Colonic mucosa (tissue), 4 donors: ENCODE measurements at regions not wholly inside any gene's neighbourhood (a gene's known extent, or its start where the extent isn't known, plus 50 kb on each side); places are given as distances from the start of the nearest gene placed in this dataset.

ENCODE experiments used
- DNase-seq: peaks from one replicate; pipeline ENCODE4 v3.0.0-alpha.2; 2020
- H3K27ac ChIP-seq: fragments of 200-600 bp; one replicate; pipeline ENCODE4 v1.8.0; 2021
- H3K27me3 ChIP-seq: fragments of 200-600 bp; one replicate; pipeline ENCODE4 v1.8.0; 2021
- H3K36me3 ChIP-seq: fragments of 200-600 bp; one replicate; pipeline ENCODE4 v1.8.0; 2021
- H3K4me1 ChIP-seq: fragments of 200-600 bp; one replicate; pipeline ENCODE4 v1.8.0; 2021; ENCODE audit warnings: mild to moderate bottlenecking
- H3K4me3 ChIP-seq: fragments of 200-600 bp; one replicate; pipeline ENCODE4 v1.8.0; 2021
- H3K9ac ChIP-seq, 2 donors: one replicate each; pipeline ENCODE4 v1.7.0; 2013; ENCODE audit warnings: control low read depth in 2 of 2, low read depth in 2 of 2, low read length in 2 of 2
- H3K9me3 ChIP-seq: fragments of 200-600 bp; one replicate; pipeline ENCODE4 v1.8.0; 2021
- CTCF ChIP-seq: fragments of 200-600 bp; IDR thresholded peaks from one replicate; pipeline ENCODE4 v1.8.0; 2022; ENCODE audit warnings: antibody characterized with exemption, mild to moderate bottlenecking
- intact Hi-C: fragments of 100-400 bp; cut with DNase I; formaldehyde crosslinking; loops from one replicate; pipeline ENCODE4 v1.14.1; 2022
- donor health status: healthy.
- donor health status: DM: no; HTN: no; CAD: no.
- donor health status: DM: no; HTN: no; CAD: no.

- Histone ChIP-seq H3K27ac (no peak overlapping the region), H3K4me1 (no peaks in the 10 kb centered on the region), H3K9me3 (no peaks in the 10 kb centered on the region), H3K36me3 (no peaks in the 10 kb centered on the region), H3K4me3 (no peak overlapping the region), H3K9ac (no peak overlapping the region), H3K27me3 (no peaks in the 10 kb centered on the region)
- no peak for DNase-seq
- no peak for TF ChIP-seq CTCF
- intact Hi-C loops: no loop called here
These were observed 66.8 kb downstream of the ZNF503 start for GRCh38 chr10:75334720-75335119.

- Histone ChIP-seq H3K9ac (no peak overlapping the region), H3K27me3 (no peaks in the 10 kb centered on the region), H3K36me3 (no peaks in the 10 kb centered on the region), H3K4me1 (no peaks in the 10 kb centered on the region), H3K9me3 (no peaks in the 10 kb centered on the region), H3K27ac (no peak overlapping the region), H3K4me3 (no peak overlapping the region)
- intact Hi-C loops: no loop called here
- TF ChIP-seq CTCF: no peak
- DNase-seq: no peak
These were observed 69.5 kb downstream of the ZNF503 start for GRCh38 chr10:75332081-75332480.

- intact Hi-C loops: no loop called here
These were observed 70.5 kb downstream of the ZNF503 start for GRCh38 chr10:75331081-75331480.

GRCh38 chr10:75329190-75329745, 72.3 kb downstream of the ZNF503 start:
- no peak overlapping the region for H3K4me3 ChIP-seq
- no peak for DNase-seq
- TF ChIP-seq CTCF: no peak
- H3K9me3 ChIP-seq: no peaks in the 10 kb centered on the region
- H3K36me3 ChIP-seq: no peaks in the 10 kb centered on the region
- intact Hi-C loops: no loop called here
- no peaks in the 10 kb centered on the region for H3K27me3 ChIP-seq
- no peak overlapping the region for H3K27ac ChIP-seq
- H3K4me1 ChIP-seq: no peaks in the 10 kb centered on the region
- no peak overlapping the region for H3K9ac ChIP-seq

More at GRCh38 chr10:75331081-75331480, 70.5 kb downstream of the ZNF503 start:
- no peak for DNase-seq
- no peak for TF ChIP-seq CTCF
- Histone ChIP-seq H3K9ac (no peak overlapping the region), H3K36me3 (no peaks in the 10 kb centered on the region), H3K27ac (no peak overlapping the region), H3K4me1 (no peaks in the 10 kb centered on the region), H3K4me3 (no peak overlapping the region), H3K27me3 (no peaks in the 10 kb centered on the region), H3K9me3 (no peaks in the 10 kb centered on the region)

- Histone ChIP-seq H3K27me3 (no peaks in the 10 kb centered on the region), H3K9me3 (no peaks in the 10 kb centered on the region), H3K4me3 (no peak overlapping the region), H3K4me1 (no peaks in the 10 kb centered on the region), H3K36me3 (no peaks in the 10 kb centered on the region), H3K27ac (no peak overlapping the region), H3K9ac (no peak overlapping the region)
- intact Hi-C loops: no loop called here
- TF ChIP-seq CTCF: no peak
- DNase-seq: no peak
These were observed 75.3 kb downstream of the ZNF503 start for GRCh38 chr10:75326306-75326705.
